ENCODE measurements at regions not wholly inside any gene's neighbourhood (a gene's known extent, or its start where the extent isn't known, plus 50 kb on each side); places are given as distances from the start of the nearest gene placed in this dataset.

- WGBS (ENCODE audit: insufficient coverage) = 76% methylated on average over 7 of the region's 14 CpGs
- Histone ChIP-seq H3K4me1 (ENCODE audit: control insufficient read depth, insufficient read depth, low read length) (peaks cover 14% of the 10 kb centered on the region), H3K9me3 (replicated peaks; ENCODE audit: control insufficient read depth, low read depth, low read length) (peaks cover 3% of the 10 kb centered on the region), H3K4me3 (ENCODE audit: low read length) (no peak overlapping the region), H3K27ac (ENCODE audit: low read length) (no peak overlapping the region), H3K27me3 (ENCODE audit: control insufficient read depth, insufficient read depth, low read length) (peaks cover 6% of the 10 kb centered on the region), H3K36me3 (ENCODE audit: control insufficient read depth, insufficient read depth, low read length) (no peaks in the 10 kb centered on the region)
- DNase-seq = no peak
These were observed 50.8 kb upstream of the IRX4 start for GRCh38 chr5:1933364-1934055.
